Thymus (tissue), 11 donors: ENCODE measurements at regions not wholly inside any gene's neighbourhood (a gene's known extent, or its start where the extent isn't known, plus 50 kb on each side); places are given as distances from the start of the nearest gene placed in this dataset.
"Not testable (repeated sequence)": the region's sequence is repeated elsewhere in the genome, so short reads cannot be mapped to it uniquely, and the experiment has no call there.

ENCODE experiments used
- DNase-seq, 9 donors: peaks; one replicate each; pipeline ENCODE4 v3.0.0-alpha.2; 2013; ENCODE audit warnings: low spot score in 9 of 9, low read depth in 6 of 9, missing footprints in 1 of 9
- H3K27ac ChIP-seq, 2 donors: one replicate each; pipeline ENCODE4 v1.5.1; 2013; ENCODE audit warnings: control low read depth in 1 of 2, low read depth in 1 of 2, low read length in 1 of 2, mild to moderate bottlenecking in 1 of 2, moderate library complexity in 1 of 2
- H3K27me3 ChIP-seq, 2 donors: one replicate each; pipeline ENCODE4 v1.5.1; 2013; ENCODE audit warnings: low read length in 1 of 2; ENCODE audit not compliant: control insufficient read depth in 2 of 2, insufficient read depth in 1 of 2
- H3K36me3 ChIP-seq, 2 donors: one replicate each; pipeline ENCODE4 v1.5.1; 2013; ENCODE audit warnings: low read length in 1 of 2, mild to moderate bottlenecking in 1 of 2, moderate library complexity in 1 of 2; ENCODE audit not compliant: control insufficient read depth in 2 of 2, insufficient read depth in 2 of 2
- H3K4me1 ChIP-seq, 2 donors: one replicate each; pipeline ENCODE4 v1.5.1; 2013; ENCODE audit warnings: low read length in 2 of 2; ENCODE audit not compliant: control insufficient read depth in 2 of 2, insufficient read depth in 2 of 2
- H3K4me3 ChIP-seq, 2 donors: one replicate each; pipeline ENCODE4 v1.5.1; 2013; ENCODE audit warnings: low read length in 2 of 2, control low read depth in 1 of 2, mild to moderate bottlenecking in 1 of 2
- H3K9me3 ChIP-seq, 2 donors: one replicate each; pipeline ENCODE4 v1.5.1; 2013; ENCODE audit warnings: low read length in 1 of 2, mild to moderate bottlenecking in 1 of 2; ENCODE audit not compliant: control insufficient read depth in 2 of 2, insufficient read depth in 1 of 2
- WGBS: extraction: QIAGEN DNeasy Blood & Tissue Kit; methylation state at CpG from one replicate; pipeline ENCODE4 v1.1.7; 2013; 5-methylcytosine and 5-hydroxymethylcytosine counted together
- donor health status: healthy.

GRCh38 chr10:58058683-58059082 is 209.0 kb downstream of the IPMK start:
- H3K27ac ChIP-seq, H3K4me3 ChIP-seq, H3K27me3 ChIP-seq, DNase-seq, H3K36me3 ChIP-seq, H3K4me1 ChIP-seq, H3K9me3 ChIP-seq: not testable (repeated sequence)
- 96% methylated on average over 1 of the region's 1 CpG for WGBS

GRCh38 chr10:58054881-58055280 is 212.8 kb downstream of the IPMK start:
- WGBS = 91% methylated on average over 2 of the region's 2 CpGs
- Histone ChIP-seq H3K27me3 (no peaks in the 10 kb centered on the region), H3K4me3 (no peak overlapping the region), H3K36me3 (no peaks in the 10 kb centered on the region), H3K4me1 (no peaks in the 10 kb centered on the region), H3K27ac (no peak overlapping the region), H3K9me3 (no peaks in the 10 kb centered on the region)
- DNase-seq = no peak

GRCh38 chr10:58052772-58053171 is 214.9 kb downstream of the IPMK start:
- no peaks in the 10 kb centered on the region for H3K27me3 ChIP-seq
- WGBS = 94% methylated on average over 1 of the region's 1 CpG

GRCh38 chr10:58050575-58050974 is 217.1 kb downstream of the IPMK start:
- H3K4me1 ChIP-seq = no peaks in the 10 kb centered on the region
- H3K36me3 ChIP-seq = no peaks in the 10 kb centered on the region
- DNase-seq = no peak
- H3K27me3 ChIP-seq = no peaks in the 10 kb centered on the region
- H3K9me3 ChIP-seq = no peaks in the 10 kb centered on the region
- no peak overlapping the region for H3K27ac ChIP-seq
- no peak overlapping the region for H3K4me3 ChIP-seq

More at GRCh38 chr10:58052772-58053171, 214.9 kb downstream of the IPMK start:
- Histone ChIP-seq H3K36me3 (no peaks in the 10 kb centered on the region), H3K4me1 (no peaks in the 10 kb centered on the region), H3K27ac (no peak overlapping the region), H3K4me3 (no peak overlapping the region), H3K9me3 (no peaks in the 10 kb centered on the region)
- DNase-seq = no peak

GRCh38 chr10:58048936-58049335 is 218.8 kb downstream of the IPMK start:
- Histone ChIP-seq H3K4me3 (no peak overlapping the region), H3K4me1 (no peaks in the 10 kb centered on the region), H3K9me3 (no peaks in the 10 kb centered on the region), H3K27ac (no peak overlapping the region), H3K36me3 (no peaks in the 10 kb centered on the region), H3K27me3 (no peaks in the 10 kb centered on the region)
- no peak for DNase-seq
- 76% methylated on average over 2 of the region's 2 CpGs for WGBS

- 93% methylated on average over 3 of the region's 3 CpGs for WGBS
- no peak for DNase-seq
- no peak overlapping the region for H3K4me3 ChIP-seq
Measured at GRCh38 chr10:58044072-58044471, 223.6 kb downstream of the IPMK start.

GRCh38 chr10:58041901-58042300 is 225.8 kb downstream of the IPMK start:
- Histone ChIP-seq H3K4me1 (no peaks in the 10 kb centered on the region), H3K36me3 (no peaks in the 10 kb centered on the region), H3K27ac (no peak overlapping the region), H3K9me3 (no peaks in the 10 kb centered on the region), H3K27me3 (no peaks in the 10 kb centered on the region), H3K4me3 (no peak overlapping the region)
- no peak for DNase-seq

More at GRCh38 chr10:58044072-58044471, 223.6 kb downstream of the IPMK start:
- Histone ChIP-seq H3K27ac (no peak overlapping the region), H3K27me3 (no peaks in the 10 kb centered on the region), H3K4me1 (no peaks in the 10 kb centered on the region), H3K9me3 (no peaks in the 10 kb centered on the region), H3K36me3 (no peaks in the 10 kb centered on the region)

- H3K9me3 ChIP-seq = no peaks in the 10 kb centered on the region
- H3K27me3 ChIP-seq = no peaks in the 10 kb centered on the region
- H3K4me3 ChIP-seq = no peak overlapping the region
- H3K4me1 ChIP-seq = no peaks in the 10 kb centered on the region
- H3K36me3 ChIP-seq = no peaks in the 10 kb centered on the region
- DNase-seq = no peak
- WGBS = 87% methylated on average over 4 of the region's 4 CpGs
- H3K27ac ChIP-seq = no peak overlapping the region
Measured at GRCh38 chr10:58030208-58030607, 237.5 kb downstream of the IPMK start.

- no peak overlapping the region for H3K27ac ChIP-seq
- no peaks in the 10 kb centered on the region for H3K9me3 ChIP-seq
Measured at GRCh38 chr10:58028597-58029366, 238.9 kb downstream of the IPMK start.

More at GRCh38 chr10:58028597-58029366, 238.9 kb downstream of the IPMK start:
- Histone ChIP-seq H3K27me3 (no peaks in the 10 kb centered on the region), H3K36me3 (no peaks in the 10 kb centered on the region), H3K4me3 (no peak overlapping the region), H3K4me1 (no peaks in the 10 kb centered on the region)
- no peak for DNase-seq
